ENCODE measurements at regions not wholly inside any gene's neighbourhood (a gene's known extent, or its start where the extent isn't known, plus 50 kb on each side); places are given as distances from the start of the nearest gene placed in this dataset.

DNA sequence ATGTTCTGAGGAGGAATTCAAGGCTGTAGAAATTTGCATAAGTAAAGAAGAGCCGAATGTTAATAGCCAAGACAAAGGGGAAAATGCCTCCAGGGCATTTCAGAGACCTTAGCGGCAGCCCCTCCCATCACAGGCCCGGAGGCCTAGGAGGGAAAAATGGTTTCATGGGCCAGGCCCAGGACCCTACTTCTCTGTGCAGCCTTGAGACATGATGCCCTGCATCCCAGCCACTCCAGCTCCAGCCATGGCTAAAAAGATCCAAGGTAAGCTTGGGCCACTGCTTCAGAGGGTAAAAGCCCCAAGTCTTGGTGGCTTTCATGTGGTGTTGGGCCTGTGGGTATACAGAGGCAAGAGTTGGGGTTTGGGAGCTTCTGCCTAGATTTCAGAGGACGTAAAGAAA is 225.7 kb downstream of the ARHGAP12 start:
- TF ChIP-seq EZH2phosphoT487 (IDR thresholded peaks at IDR 0.05; ENCODE audit: borderline replicate concordance, low read length) = no peak
- TF ChIP-seq, protein P1, sequence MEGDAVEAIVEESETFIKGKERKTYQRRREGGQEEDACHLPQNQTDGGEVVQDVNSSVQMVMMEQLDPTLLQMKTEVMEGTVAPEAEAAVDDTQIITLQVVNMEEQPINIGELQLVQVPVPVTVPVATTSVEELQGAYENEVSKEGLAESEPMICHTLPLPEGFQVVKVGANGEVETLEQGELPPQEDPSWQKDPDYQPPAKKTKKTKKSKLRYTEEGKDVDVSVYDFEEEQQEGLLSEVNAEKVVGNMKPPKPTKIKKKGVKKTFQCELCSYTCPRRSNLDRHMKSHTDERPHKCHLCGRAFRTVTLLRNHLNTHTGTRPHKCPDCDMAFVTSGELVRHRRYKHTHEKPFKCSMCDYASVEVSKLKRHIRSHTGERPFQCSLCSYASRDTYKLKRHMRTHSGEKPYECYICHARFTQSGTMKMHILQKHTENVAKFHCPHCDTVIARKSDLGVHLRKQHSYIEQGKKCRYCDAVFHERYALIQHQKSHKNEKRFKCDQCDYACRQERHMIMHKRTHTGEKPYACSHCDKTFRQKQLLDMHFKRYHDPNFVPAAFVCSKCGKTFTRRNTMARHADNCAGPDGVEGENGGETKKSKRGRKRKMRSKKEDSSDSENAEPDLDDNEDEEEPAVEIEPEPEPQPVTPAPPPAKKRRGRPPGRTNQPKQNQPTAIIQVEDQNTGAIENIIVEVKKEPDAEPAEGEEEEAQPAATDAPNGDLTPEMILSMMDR (IDR thresholded peaks at IDR 0.05; ENCODE audit: low read depth, low read length, poor library complexity, severe bottlenecking) = no peak
- Histone ChIP-seq H3K27ac (ENCODE audit: low read depth, low read length) (no peak overlapping the region), H3K79me2 (ENCODE audit: control insufficient read depth, low read length) (no peaks in the 10 kb centered on the region), H3K9me2 (replicated peaks; ENCODE audit: control insufficient read depth, low read length) (no peaks in the 10 kb centered on the region), H3K4me3 (ENCODE audit: low read length) (no peak overlapping the region), H3F3A (ENCODE audit: control insufficient read depth, insufficient read depth) (no peaks in the 10 kb centered on the region), H4K20me1 (ENCODE audit: control insufficient read depth, insufficient read depth, low read depth, low read length) (no peaks in the 10 kb centered on the region), H3K4me2 (ENCODE audit: low read length) (no peak overlapping the region), H3K36me3 (ENCODE audit: control insufficient read depth, low read length) (no peaks in the 10 kb centered on the region), H3K4me1 (ENCODE audit: control insufficient read depth, low read length) (peaks cover 26% of the 10 kb centered on the region), H3K9me3 (ENCODE audit: control insufficient read depth, insufficient read depth, low read length) (peaks cover 4% of the 10 kb centered on the region; the same call in 1 of the 2 replicates), H3K27me3 (ENCODE audit: control insufficient read depth, low read length) (no peaks in the 10 kb centered on the region)

DNA sequence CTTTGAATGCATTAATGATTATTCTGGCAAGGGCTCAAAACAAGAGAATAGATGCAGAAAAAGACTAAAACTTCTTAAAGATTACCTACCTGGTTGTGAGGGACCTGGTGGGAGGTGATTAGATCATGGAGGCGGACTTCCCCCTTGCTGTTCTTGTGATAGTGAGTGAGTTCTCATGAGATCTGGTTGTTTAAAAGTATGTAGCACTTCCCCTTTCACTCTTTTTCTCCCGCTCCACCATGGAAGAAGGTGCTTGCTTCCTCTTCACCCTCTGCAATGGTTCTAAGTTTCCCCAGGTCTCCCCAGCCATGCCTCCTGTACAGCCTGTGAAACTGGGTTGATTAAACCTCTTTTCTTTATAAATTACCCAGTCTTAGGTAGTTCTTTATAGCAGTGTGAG is 226.6 kb downstream of the ARHGAP12 start:
- Histone ChIP-seq H3K36me3 (ENCODE audit: control insufficient read depth, low read length) (no peaks in the 10 kb centered on the region), H4K20me1 (ENCODE audit: control insufficient read depth, insufficient read depth, low read depth, low read length) (no peaks in the 10 kb centered on the region), H3K4me1 (ENCODE audit: control insufficient read depth, low read length) (peaks cover 24% of the 10 kb centered on the region), H3K27me3 (ENCODE audit: control insufficient read depth, low read length) (no peaks in the 10 kb centered on the region), H3K4me2 (ENCODE audit: low read length) (no peak overlapping the region), H3K9me3 (ENCODE audit: control insufficient read depth, insufficient read depth, low read length) (peaks cover 4% of the 10 kb centered on the region; the same call in 1 of the 2 replicates), H3K9me2 (replicated peaks; ENCODE audit: control insufficient read depth, low read length) (no peaks in the 10 kb centered on the region), H3K4me3 (ENCODE audit: low read length) (no peak overlapping the region), H3F3A (ENCODE audit: control insufficient read depth, insufficient read depth) (no peaks in the 10 kb centered on the region), H3K79me2 (ENCODE audit: control insufficient read depth, low read length) (no peaks in the 10 kb centered on the region), H3K27ac (ENCODE audit: low read depth, low read length) (no peak overlapping the region)
- TF ChIP-seq EZH2phosphoT487 (IDR thresholded peaks at IDR 0.05; ENCODE audit: borderline replicate concordance, low read length) = no peak

DNA sequence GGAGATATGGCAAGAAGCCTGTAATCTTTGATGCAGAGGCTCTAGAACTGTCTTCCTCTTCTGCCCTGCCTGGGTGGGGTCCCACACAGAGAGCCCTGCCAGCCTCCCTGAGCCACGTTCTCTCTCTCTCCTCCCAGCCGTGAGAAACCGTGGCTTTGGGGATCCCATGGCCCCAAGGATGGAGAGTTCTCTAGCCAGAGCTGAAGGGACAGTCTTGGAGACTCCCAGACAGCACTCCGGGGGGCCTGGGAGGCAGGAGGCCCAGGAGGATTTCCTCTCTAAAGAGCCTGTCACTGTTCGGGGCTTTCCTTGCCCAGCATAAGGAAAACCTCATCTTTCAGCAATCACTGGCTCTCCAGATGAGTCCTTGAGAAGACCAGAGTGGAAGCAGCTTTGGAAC is 227.1 kb downstream of the ARHGAP12 start:
- Histone ChIP-seq H3K36me3 (ENCODE audit: control insufficient read depth, low read length) (no peaks in the 10 kb centered on the region), H3K4me3 (ENCODE audit: low read length) (no peak overlapping the region), H3F3A (ENCODE audit: control insufficient read depth, insufficient read depth) (no peaks in the 10 kb centered on the region), H4K20me1 (ENCODE audit: control insufficient read depth, insufficient read depth, low read depth, low read length) (no peaks in the 10 kb centered on the region), H3K4me1 (ENCODE audit: control insufficient read depth, low read length) (peaks cover 20% of the 10 kb centered on the region), H3K27me3 (ENCODE audit: control insufficient read depth, low read length) (no peaks in the 10 kb centered on the region), H3K27ac (ENCODE audit: low read depth, low read length) (no peak overlapping the region), H3K79me2 (ENCODE audit: control insufficient read depth, low read length) (no peaks in the 10 kb centered on the region), H3K4me2 (ENCODE audit: low read length) (no peak overlapping the region), H3K9me3 (ENCODE audit: control insufficient read depth, insufficient read depth, low read length) (peaks cover 4% of the 10 kb centered on the region; the same call in 1 of the 2 replicates), H3K9me2 (replicated peaks; ENCODE audit: control insufficient read depth, low read length) (no peaks in the 10 kb centered on the region)
- no peak for TF ChIP-seq EZH2phosphoT487 (IDR thresholded peaks at IDR 0.05; ENCODE audit: borderline replicate concordance, low read length)
- TF ChIP-seq, protein P1 (IDR thresholded peaks at IDR 0.05; ENCODE audit: low read depth, low read length, poor library complexity, severe bottlenecking) = no peak

DNA sequence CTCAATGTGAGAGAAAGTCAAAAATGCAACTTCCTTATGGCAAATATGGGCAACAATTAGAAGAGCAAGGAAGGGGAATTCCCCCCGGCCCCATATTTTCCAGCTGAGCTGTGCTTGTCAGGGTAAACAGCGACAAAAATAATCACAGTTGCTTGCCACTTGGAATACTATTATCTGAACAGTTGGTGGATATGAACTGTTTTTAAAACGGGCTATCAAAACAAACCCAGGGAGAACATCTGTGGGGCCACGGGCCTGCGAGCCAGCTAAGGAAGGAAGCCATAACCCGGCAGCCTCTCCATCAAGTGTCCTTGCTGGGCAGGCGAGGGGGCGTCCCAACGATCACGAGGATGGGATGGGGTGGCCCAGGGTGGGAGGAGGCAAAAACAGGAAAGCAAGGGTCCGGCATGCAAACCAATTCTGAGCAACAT is 228.4 kb downstream of the ARHGAP12 start:
- H3K79me2 ChIP-seq (ENCODE audit: control insufficient read depth, low read length) = no peaks in the 10 kb centered on the region
- peaks cover 18% of the 10 kb centered on the region for H3K4me1 ChIP-seq (ENCODE audit: control insufficient read depth, low read length)
- H3K4me2 ChIP-seq (ENCODE audit: low read length) = no peak overlapping the region
- no peaks in the 10 kb centered on the region for H4K20me1 ChIP-seq (ENCODE audit: control insufficient read depth, insufficient read depth, low read depth, low read length)
- TF ChIP-seq EZH2phosphoT487 (IDR thresholded peaks at IDR 0.05; ENCODE audit: borderline replicate concordance, low read length) = no peak
- TF ChIP-seq, protein P1 (IDR thresholded peaks at IDR 0.05; ENCODE audit: low read depth, low read length, poor library complexity, severe bottlenecking) = no peak
- H3K4me3 ChIP-seq (ENCODE audit: low read length) = no peak overlapping the region
- H3K9me2 ChIP-seq (replicated peaks; ENCODE audit: control insufficient read depth, low read length) = no peaks in the 10 kb centered on the region
- H3K27me3 ChIP-seq (ENCODE audit: control insufficient read depth, low read length) = no peaks in the 10 kb centered on the region
- no peak overlapping the region for H3K27ac ChIP-seq (ENCODE audit: low read depth, low read length)
- H3F3A ChIP-seq (ENCODE audit: control insufficient read depth, insufficient read depth) = no peaks in the 10 kb centered on the region
- H3K9me3 ChIP-seq (ENCODE audit: control insufficient read depth, insufficient read depth, low read length) = peaks cover 4% of the 10 kb centered on the region; the same call in 1 of the 2 replicates
- no peaks in the 10 kb centered on the region for H3K36me3 ChIP-seq (ENCODE audit: control insufficient read depth, low read length)
